A673 (cell line): ENCODE measurements at regions not wholly inside any gene's neighbourhood (a gene's known extent, or its start where the extent isn't known, plus 50 kb on each side); places are given as distances from the start of the nearest gene placed in this dataset.

Experiments used
- EZH2 ChIP-seq: fragments of 200-600 bp; sonication (generic); IDR thresholded peaks from 2 replicates; pipeline ENCODE4 v1.6.1; 2017; ENCODE audit warnings: borderline replicate concordance, low read depth, mild to moderate bottlenecking, mixed read lengths, antibody characterized with exemption, low read length; ENCODE audit not compliant: poor library complexity, severe bottlenecking
- TF ChIP-seq, protein P1 (sequence below): fragments of 300-800, 200-600 bp; sonication (generic); conservative IDR thresholded peaks from 2 replicates; pipeline ENCODE4 v1.5.1; 2017; ENCODE audit warnings: low read depth, mild to moderate bottlenecking, antibody characterized with exemption, low read length, moderate library complexity, mixed read lengths

DNA sequence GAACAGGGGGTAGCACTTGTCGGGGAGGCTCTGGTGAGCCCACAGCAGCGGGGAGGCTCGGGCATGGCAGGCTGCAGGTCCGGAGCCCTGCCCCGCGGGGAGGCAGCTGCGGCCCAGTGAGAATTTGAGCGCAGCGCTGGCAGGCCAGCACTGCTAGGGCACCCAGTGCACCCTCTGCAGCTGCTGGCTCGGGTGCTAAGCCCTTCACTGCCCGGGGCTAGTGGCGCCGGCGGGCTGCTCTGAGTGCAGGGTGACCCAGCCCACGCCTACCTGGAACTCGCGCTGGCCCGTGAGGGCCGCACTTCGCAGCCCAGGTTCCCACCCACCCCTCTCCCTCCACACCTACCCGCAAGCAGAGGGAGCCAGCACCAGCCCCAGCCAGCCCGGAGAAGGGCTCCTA, 151.0 kb downstream of the NXNL2 start:
- TF ChIP-seq, protein P1, sequence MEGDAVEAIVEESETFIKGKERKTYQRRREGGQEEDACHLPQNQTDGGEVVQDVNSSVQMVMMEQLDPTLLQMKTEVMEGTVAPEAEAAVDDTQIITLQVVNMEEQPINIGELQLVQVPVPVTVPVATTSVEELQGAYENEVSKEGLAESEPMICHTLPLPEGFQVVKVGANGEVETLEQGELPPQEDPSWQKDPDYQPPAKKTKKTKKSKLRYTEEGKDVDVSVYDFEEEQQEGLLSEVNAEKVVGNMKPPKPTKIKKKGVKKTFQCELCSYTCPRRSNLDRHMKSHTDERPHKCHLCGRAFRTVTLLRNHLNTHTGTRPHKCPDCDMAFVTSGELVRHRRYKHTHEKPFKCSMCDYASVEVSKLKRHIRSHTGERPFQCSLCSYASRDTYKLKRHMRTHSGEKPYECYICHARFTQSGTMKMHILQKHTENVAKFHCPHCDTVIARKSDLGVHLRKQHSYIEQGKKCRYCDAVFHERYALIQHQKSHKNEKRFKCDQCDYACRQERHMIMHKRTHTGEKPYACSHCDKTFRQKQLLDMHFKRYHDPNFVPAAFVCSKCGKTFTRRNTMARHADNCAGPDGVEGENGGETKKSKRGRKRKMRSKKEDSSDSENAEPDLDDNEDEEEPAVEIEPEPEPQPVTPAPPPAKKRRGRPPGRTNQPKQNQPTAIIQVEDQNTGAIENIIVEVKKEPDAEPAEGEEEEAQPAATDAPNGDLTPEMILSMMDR = no peak
- no peak for TF ChIP-seq EZH2
